ENCODE measurements at regions not wholly inside any gene's neighbourhood (a gene's known extent, or its start where the extent isn't known, plus 50 kb on each side); places are given as distances from the start of the nearest gene placed in this dataset.
"Not testable (repeated sequence)": the region's sequence is repeated elsewhere in the genome, so short reads cannot be mapped to it uniquely, and the experiment has no call there.

DNA sequence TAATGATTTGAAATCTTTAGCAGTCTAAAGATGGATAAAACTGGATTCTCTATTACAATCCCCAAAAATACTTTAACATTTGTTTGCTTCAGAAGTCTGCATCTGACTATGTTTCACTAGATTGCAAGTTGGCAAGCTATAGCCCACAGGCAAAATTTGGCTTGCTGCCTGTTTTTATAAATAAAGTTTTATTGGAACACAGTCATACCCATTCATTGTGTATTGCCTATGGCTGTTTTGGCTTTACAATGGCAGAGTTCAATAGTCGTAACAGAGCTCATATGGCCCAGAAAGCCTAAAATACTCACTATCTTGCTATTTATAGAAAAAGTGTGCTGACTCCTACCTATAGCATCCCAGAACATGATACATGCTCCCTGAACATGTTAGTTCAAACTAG is 89.0 kb upstream of the GPR141 start:
- no peak overlapping the region for H3K4me3 ChIP-seq (ENCODE audit: low read depth, low read length)
- no peak for DNase-seq (ENCODE audit: low read depth)
- TF ChIP-seq, protein P1, sequence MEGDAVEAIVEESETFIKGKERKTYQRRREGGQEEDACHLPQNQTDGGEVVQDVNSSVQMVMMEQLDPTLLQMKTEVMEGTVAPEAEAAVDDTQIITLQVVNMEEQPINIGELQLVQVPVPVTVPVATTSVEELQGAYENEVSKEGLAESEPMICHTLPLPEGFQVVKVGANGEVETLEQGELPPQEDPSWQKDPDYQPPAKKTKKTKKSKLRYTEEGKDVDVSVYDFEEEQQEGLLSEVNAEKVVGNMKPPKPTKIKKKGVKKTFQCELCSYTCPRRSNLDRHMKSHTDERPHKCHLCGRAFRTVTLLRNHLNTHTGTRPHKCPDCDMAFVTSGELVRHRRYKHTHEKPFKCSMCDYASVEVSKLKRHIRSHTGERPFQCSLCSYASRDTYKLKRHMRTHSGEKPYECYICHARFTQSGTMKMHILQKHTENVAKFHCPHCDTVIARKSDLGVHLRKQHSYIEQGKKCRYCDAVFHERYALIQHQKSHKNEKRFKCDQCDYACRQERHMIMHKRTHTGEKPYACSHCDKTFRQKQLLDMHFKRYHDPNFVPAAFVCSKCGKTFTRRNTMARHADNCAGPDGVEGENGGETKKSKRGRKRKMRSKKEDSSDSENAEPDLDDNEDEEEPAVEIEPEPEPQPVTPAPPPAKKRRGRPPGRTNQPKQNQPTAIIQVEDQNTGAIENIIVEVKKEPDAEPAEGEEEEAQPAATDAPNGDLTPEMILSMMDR (IDR thresholded peaks at IDR 0.05; ENCODE audit: insufficient read depth, low read depth, low read length) = no peak

DNA sequence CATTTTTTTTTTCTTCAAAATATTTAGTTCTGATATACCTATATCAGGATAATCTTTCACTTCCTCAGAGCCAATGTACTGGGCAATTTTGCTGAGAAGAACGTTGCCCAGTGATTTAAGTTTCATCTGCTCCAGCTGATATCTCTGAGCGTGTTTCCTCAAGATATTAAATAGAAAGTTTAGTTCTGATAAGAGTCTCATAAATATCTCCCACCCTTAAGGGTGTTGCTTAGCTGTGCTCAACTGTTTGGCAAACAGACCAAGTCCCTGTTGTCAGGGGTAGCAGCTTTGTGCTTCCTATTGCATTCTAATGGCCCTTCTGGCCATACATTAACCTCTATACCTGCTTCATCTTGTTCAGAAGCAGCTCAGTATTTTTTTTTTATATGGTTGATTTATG is 84.7 kb upstream of the GPR141 start:
- DNase-seq (ENCODE audit: low read depth) = no peak
- H3K4me3 ChIP-seq (ENCODE audit: low read depth, low read length) = no peak overlapping the region
- TF ChIP-seq, protein P1 (IDR thresholded peaks at IDR 0.05; ENCODE audit: insufficient read depth, low read depth, low read length) = no peak

DNA sequence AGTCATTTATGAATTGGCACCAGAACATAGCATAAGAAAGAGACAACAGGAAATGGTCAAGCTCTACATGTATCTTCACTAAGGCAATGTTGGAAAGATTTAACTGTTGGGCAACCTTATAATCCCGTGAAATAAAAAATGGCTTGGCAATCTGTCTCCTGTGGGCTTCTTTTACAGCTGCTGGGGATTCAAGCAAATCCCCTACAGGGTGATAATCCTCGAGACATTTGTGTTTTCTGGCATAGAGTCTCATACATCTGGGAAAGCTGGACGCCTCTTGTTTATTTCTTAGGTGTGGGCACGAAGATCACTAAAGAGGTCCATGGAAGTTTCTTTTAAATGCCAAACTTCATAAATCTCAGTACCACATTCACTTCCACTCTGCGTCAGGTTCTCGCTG is 82.2 kb upstream of the GPR141 start:
- TF ChIP-seq, protein P1 (IDR thresholded peaks at IDR 0.05; ENCODE audit: insufficient read depth, low read depth, low read length) = no peak
- no peak for DNase-seq (ENCODE audit: low read depth)
- H3K4me3 ChIP-seq (ENCODE audit: low read depth, low read length) = no peak overlapping the region

DNA sequence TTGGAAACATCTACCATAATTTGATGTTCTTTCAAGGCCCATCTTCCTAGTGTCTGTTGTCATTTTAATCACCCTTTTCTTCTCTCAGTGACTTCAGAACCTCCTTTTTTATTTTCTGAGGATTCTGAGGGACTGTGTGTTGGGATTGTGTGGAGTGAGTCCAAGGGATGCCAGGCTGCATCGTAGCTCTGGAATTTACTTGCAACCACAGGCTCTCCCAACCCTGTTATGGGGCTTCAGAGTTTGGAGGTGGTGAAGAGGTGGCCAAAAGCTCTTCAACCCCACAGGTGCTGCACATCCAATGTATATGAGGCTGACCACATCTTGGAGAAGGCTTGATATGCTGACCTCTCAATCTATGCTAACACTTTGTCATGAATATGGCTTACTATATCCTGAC is 79.5 kb upstream of the GPR141 start:
- no peak overlapping the region for H3K4me3 ChIP-seq (ENCODE audit: low read depth, low read length)
- TF ChIP-seq, protein P1 (IDR thresholded peaks at IDR 0.05; ENCODE audit: insufficient read depth, low read depth, low read length) = no peak
- DNase-seq (ENCODE audit: low read depth) = no peak

DNA sequence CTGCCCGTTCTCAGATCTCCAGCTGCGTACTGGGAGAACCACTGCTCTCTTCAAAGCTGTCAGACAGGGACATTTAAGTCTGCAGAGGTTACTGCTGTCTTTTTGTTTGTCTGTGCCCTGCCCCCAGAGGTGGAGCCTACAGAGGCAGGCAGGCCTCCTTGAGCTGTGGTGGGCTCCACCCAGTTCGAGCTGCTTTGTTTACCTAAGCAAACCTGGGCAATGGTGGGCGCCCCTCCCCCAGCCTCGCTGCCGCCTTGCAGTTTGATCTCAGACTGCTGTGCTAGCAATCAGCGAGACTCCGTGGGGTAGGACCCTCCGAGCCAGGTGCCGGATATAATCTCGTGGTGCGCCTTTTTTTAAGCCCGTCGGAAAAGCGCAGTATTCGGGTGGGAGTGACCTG is 66.2 kb upstream of the GPR141 start:
- not testable (repeated sequence) for H3K4me3 ChIP-seq (ENCODE audit: low read depth, low read length); DNase-seq (ENCODE audit: low read depth)

DNA sequence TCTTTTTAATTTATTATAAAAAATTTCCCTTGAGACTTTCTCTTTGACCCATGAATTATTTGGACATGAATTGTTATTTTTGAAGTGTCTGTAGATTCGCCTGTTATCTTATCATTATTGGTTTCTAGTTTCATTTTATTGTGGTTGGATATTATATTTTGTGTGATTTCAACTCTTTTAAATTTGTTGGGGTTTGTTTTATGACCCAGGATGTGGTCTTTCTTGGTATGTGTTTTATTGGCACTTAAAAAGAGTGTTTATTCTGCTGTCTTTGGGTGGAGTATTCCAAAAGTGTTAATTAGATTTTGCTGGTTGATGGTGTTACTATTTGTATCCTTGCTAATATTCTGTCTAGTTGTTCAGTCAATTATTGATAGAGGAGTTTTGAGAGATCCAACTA is 50.5 kb upstream of the GPR141 start:
- TF ChIP-seq, protein P1 (IDR thresholded peaks at IDR 0.05; ENCODE audit: insufficient read depth, low read depth, low read length) = no peak
- no peak for DNase-seq (ENCODE audit: low read depth)
- no peak overlapping the region for H3K4me3 ChIP-seq (ENCODE audit: low read depth, low read length)
